ENCODE measurements at regions not wholly inside any gene's neighbourhood (a gene's known extent, or its start where the extent isn't known, plus 50 kb on each side); places are given as distances from the start of the nearest gene placed in this dataset.

GRCh38 chr6:23600118-23600517 lies 525.9 kb upstream of the NRSN1 start:
- TF ChIP-seq REST (IDR thresholded peaks at IDR 0.05; ENCODE audit: borderline replicate concordance in 1 of 2, low read depth in 1 of 2, low read length in 2 of 2) (no peak), CHD2 (IDR thresholded peaks at IDR 0.05; ENCODE audit: low read depth, low read length) (no peak), HDAC2 (CRISPR knock-in tag; IDR thresholded peaks at IDR 0.05) (no peak), POLR2A (IDR thresholded peaks at IDR 0.05; ENCODE audit: insufficient read depth in 1 of 2, low read depth in 2 of 2, low read length in 2 of 2) (no peak), CTCF (CRISPR knock-in tag; IDR thresholded peaks at IDR 0.05) (no peak), BCL3 (CRISPR knock-in tag; IDR thresholded peaks at IDR 0.05) (no peak), CSRNP2 (CRISPR knock-in tag; conservative IDR thresholded peaks at IDR 0.05; ENCODE audit: low read depth) (no peak), KDM4B (CRISPR knock-in tag; IDR thresholded peaks at IDR 0.05) (no peak), GTF2F1 (IDR thresholded peaks at IDR 0.05; ENCODE audit: low read length) (no peak), TARDBP (CRISPR knock-in tag; IDR thresholded peaks at IDR 0.05) (no peak), ZBTB26 (CRISPR knock-in tag; IDR thresholded peaks at IDR 0.05; ENCODE audit: borderline replicate concordance) (no peak), ZNF660 (CRISPR knock-in tag; IDR thresholded peaks at IDR 0.05; ENCODE audit: borderline replicate concordance, low read depth) (no peak)

All from HepG2 (cell line).